Brain microvascular endothelial cell (primary cell): ENCODE measurements at regions not wholly inside any gene's neighbourhood (a gene's known extent, or its start where the extent isn't known, plus 50 kb on each side); places are given as distances from the start of the nearest gene placed in this dataset.

Source experiments
- DNase-seq: peaks from one replicate; pipeline ENCODE4 v3.0.0-alpha.2; 2020
- H3K27ac ChIP-seq: fragments of 250-450 bp; sonication (Bioruptor Pico); 2 replicates; pipeline ENCODE4 v1.5.1; 2020; ENCODE audit warnings: mild to moderate bottlenecking, moderate library complexity
- H3K27me3 ChIP-seq: fragments of 250-450 bp; sonication (Bioruptor Pico); replicated peaks from 2 replicates; pipeline ENCODE4 v1.5.1; 2020; ENCODE audit warnings: mild to moderate bottlenecking
- H3K36me3 ChIP-seq: fragments of 250-450 bp; sonication (Bioruptor Pico); replicated peaks from 2 replicates; pipeline ENCODE4 v1.5.1; 2020; ENCODE audit warnings: mild to moderate bottlenecking
- H3K4me3 ChIP-seq: 2 replicates; pipeline ENCODE4 v1.5.1; 2011; ENCODE audit warnings: low read depth, mild to moderate bottlenecking, control low read depth, low read length, moderate library complexity
- in situ Hi-C: cut with HindIII; loops from 2 replicates; pipeline ENCODE4 v1.10.0; 2017; ENCODE audit warnings: low sequenced_read_pairs, low pct_ligation_motif_present
- TF ChIP-seq, protein P1 (sequence below): IDR thresholded peaks from 2 replicates; pipeline ENCODE4 v1.5.1; 2011; ENCODE audit warnings: low read depth, mild to moderate bottlenecking, moderate library complexity, low read length, control low read depth, inconsistent platforms; ENCODE audit errors: missing control alignments

DNA sequence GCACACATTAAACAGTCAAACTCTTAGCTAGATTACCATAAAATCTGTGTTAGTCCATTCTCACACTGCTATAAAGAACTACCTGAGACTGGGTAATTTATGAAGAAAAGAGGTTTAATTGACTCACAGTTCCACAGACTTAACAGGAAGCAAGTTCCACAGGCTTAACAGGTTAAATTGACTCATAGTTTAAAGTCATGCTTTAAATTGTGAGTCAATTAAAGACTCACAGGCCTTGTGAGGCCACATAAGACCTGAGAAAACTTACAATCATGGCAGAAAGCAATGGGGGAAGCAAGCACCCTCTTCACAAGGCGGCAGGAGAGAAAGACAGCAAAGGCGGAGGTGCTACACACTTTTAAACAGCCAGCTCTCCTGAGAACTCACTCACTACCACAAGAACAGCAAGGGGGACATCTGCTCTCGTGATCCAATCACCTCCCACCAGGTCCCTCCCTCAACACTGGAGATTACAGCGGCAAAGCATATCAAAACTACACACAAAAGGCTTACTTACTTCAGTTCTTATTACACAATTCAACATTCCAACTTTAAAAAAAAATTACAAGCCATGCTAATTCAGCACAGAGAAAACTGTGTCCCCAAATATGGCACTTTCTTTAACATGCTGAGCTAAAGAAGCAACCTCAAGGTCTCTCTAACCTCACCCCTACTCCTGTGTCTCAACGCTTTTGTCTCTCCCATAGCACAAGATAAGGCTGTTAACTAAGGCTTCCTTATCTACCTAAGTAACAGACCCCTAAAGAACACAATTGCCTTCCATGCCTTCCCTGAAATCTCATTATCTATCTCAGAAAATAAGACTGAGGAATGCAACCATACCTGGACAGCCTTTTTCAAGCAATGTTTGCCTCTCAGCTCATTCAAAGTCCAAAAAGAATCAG, 805.1 kb downstream of the NR2F1-AS1 start:
- no peak for DNase-seq
- Histone ChIP-seq H3K27ac (no peak overlapping the region), H3K4me3 (no peak overlapping the region), H3K36me3 (no peaks in the 10 kb centered on the region), H3K27me3 (no peaks in the 10 kb centered on the region)
- in situ Hi-C loops, result no loop called here
- TF ChIP-seq, protein P1, sequence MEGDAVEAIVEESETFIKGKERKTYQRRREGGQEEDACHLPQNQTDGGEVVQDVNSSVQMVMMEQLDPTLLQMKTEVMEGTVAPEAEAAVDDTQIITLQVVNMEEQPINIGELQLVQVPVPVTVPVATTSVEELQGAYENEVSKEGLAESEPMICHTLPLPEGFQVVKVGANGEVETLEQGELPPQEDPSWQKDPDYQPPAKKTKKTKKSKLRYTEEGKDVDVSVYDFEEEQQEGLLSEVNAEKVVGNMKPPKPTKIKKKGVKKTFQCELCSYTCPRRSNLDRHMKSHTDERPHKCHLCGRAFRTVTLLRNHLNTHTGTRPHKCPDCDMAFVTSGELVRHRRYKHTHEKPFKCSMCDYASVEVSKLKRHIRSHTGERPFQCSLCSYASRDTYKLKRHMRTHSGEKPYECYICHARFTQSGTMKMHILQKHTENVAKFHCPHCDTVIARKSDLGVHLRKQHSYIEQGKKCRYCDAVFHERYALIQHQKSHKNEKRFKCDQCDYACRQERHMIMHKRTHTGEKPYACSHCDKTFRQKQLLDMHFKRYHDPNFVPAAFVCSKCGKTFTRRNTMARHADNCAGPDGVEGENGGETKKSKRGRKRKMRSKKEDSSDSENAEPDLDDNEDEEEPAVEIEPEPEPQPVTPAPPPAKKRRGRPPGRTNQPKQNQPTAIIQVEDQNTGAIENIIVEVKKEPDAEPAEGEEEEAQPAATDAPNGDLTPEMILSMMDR, result no peak

DNA sequence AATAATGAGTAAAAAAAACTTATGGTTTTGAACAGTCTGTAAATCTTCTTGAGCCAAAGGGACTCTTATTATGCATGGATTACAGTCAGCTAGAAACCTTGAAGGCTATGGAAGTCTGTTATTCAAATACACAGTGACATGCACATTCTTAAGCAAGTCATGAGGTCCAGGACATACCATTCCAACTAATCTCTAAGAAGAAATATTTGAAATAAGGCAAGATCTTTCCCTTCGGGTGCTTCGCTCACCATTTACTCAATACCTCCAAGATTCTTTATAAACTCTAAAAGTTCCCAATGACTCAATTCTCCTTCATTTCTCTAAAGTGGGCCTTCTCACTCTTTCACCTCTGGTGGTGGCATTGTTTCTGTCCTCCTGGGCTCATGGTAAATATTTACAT, 811.0 kb downstream of the NR2F1-AS1 start:
- in situ Hi-C loops, result no loop called here
- Histone ChIP-seq H3K27ac (peak overlapping the region; percentile 63), H3K27me3 (no peaks in the 10 kb centered on the region), H3K36me3 (no peaks in the 10 kb centered on the region), H3K4me3 (no peak overlapping the region)
- TF ChIP-seq, protein P1, result no peak
- peak; percentile 42 for DNase-seq

DNA sequence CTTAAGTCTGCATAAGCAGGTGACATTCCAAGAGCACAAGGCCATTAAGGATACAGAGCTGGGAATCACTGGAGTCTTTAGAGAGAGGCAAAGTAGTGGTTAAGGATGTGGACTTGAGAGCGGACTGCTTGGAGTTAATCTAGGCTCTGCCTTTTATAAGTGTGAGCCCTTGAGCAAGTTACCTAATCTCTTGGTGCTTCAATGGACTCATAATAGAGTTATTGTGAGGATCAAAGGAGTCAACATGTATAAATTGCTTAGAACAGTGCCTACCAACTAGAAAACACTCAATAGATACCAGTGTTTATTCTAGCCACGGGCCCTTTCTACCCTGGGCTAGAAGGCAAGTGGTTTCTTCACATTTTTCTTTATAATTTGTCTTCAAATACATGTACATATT, 819.4 kb downstream of the NR2F1-AS1 start:
- Histone ChIP-seq H3K36me3 (no peaks in the 10 kb centered on the region), H3K27ac (no peak overlapping the region), H3K4me3 (no peak overlapping the region), H3K27me3 (no peaks in the 10 kb centered on the region)
- DNase-seq, result no peak
- TF ChIP-seq, protein P1, result no peak
- in situ Hi-C loops, result no loop called here

DNA sequence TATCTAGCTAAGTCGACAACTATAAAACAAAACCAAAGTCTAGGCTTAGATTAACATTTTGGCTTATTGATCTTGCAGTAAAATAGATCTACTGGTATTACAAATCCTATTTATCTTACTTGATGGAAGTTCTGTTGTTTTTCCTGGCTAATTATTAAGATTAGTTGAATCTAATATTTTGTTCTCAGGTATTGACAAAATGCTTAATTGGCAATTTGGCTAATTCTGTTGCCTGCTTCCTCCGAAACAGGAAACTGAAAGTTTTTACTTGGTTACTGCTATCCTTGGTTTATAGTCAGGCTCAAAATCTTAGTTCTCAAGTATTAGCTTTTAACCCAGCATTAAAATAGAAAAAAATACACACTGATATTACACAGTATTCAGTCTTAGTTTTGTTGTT, 820.5 kb downstream of the NR2F1-AS1 start:
- in situ Hi-C loops, result no loop called here
- no peak overlapping the region for H3K27ac ChIP-seq
- no peaks in the 10 kb centered on the region for H3K36me3 ChIP-seq
- H3K4me3 ChIP-seq, result no peak overlapping the region
- TF ChIP-seq, protein P1, result no peak
- no peaks in the 10 kb centered on the region for H3K27me3 ChIP-seq
- no peak for DNase-seq

DNA sequence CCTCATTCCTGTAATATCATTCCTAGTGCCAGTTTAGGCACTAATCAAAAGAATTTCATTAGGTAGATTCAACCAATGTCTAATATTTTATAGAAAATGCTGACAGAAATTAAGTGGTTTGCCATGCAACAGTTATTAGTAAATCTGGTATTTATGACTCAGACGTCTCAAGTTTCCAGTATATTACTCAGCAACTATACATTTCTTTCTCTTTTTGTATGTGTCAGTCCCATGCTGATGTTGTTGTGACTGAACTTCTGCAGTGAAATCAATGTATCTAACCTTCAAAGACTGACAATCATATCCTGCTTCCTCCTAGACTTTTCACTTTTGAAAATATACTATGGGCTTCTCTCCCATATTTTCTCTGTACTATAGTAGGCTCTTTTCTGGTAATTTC, 822.5 kb downstream of the NR2F1-AS1 start:
- TF ChIP-seq, protein P1, result no peak
- Histone ChIP-seq H3K4me3 (no peak overlapping the region), H3K36me3 (no peaks in the 10 kb centered on the region), H3K27ac (no peak overlapping the region), H3K27me3 (no peaks in the 10 kb centered on the region)
- in situ Hi-C loops, result no loop called here
- DNase-seq, result peak; percentile 11
